ENCODE measurements at regions not wholly inside any gene's neighbourhood (a gene's known extent, or its start where the extent isn't known, plus 50 kb on each side); places are given as distances from the start of the nearest gene placed in this dataset.

DNA sequence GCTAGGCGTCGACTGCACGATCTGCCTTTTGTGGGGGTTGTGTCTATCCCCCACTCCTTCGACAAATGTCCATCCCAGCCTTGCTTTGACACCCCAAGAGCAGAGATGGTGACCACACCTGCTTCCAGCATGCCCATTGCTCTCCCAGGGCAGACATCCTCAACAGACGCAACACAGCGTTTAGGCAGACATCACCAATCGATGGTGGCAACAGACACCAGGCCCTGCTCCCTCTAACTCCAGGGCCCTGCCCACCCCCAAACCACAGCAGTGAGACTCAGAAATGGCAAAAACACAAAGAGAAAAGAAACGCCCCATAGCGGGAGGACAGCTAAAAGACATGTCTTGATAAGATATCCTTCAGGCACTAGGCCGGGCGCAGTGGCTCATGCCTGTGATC, 150.9 kb downstream of the CRYBB2 start (continued):
- TF ChIP-seq GABPA (IDR thresholded peaks at IDR 0.05; ENCODE audit: borderline replicate concordance, insufficient read depth, low read length) (no peak), EGR1 (IDR thresholded peaks at IDR 0.05; ENCODE audit: borderline replicate concordance, low read depth, low read length) (no peak), EP300 (IDR thresholded peaks at IDR 0.05; ENCODE audit: borderline replicate concordance in 1 of 2, low read depth in 2 of 2, low read length in 2 of 2) (no peak), CHD1 (IDR thresholded peaks at IDR 0.05; ENCODE audit: low read depth, low read length) (no peak), RFX5 (IDR thresholded peaks at IDR 0.05; ENCODE audit: borderline replicate concordance, low read depth, low read length) (no peak), TCF12 (IDR thresholded peaks at IDR 0.05; ENCODE audit: low read depth, low read length) (no peak)

Measured in H1 (cell line).